Chondrocyte (in vitro differentiated cells): ENCODE measurements at regions not wholly inside any gene's neighbourhood (a gene's known extent, or its start where the extent isn't known, plus 50 kb on each side); places are given as distances from the start of the nearest gene placed in this dataset.

ENCODE experiments used
- DNase-seq: peaks from one replicate; pipeline ENCODE4 v3.0.0; 2021; ENCODE audit warnings: mixed read lengths, low spot score
- H3K27ac Mint-ChIP-seq: one replicate; pipeline ENCODE4 v1.8.0; 2021; ENCODE audit warnings: mild to moderate bottlenecking, moderate library complexity, mixed read lengths; ENCODE audit not compliant: unreplicated experiment
- H3K27me3 Mint-ChIP-seq: 2 replicates; pipeline ENCODE4 v1.8.0; 2021; ENCODE audit warnings: low read depth, mixed read lengths
- H3K36me3 Mint-ChIP-seq: 2 replicates; pipeline ENCODE4 v1.8.0; 2021; ENCODE audit warnings: low read depth, mixed read lengths
- H3K4me1 Mint-ChIP-seq: 2 replicates; pipeline ENCODE4 v1.8.0; 2021; ENCODE audit warnings: low read depth, mild to moderate bottlenecking, mixed read lengths
- H3K4me3 Mint-ChIP-seq: one replicate; pipeline ENCODE4 v1.8.0; 2021; ENCODE audit warnings: mild to moderate bottlenecking, moderate library complexity, mixed read lengths; ENCODE audit not compliant: unreplicated experiment
- H3K9me3 Mint-ChIP-seq: 2 replicates; pipeline ENCODE4 v1.8.0; 2021; ENCODE audit warnings: low read depth, mixed read lengths
- CTCF ChIP-seq: fragments of 200-600 bp; sonication (generic); IDR thresholded peaks from 2 replicates; pipeline ENCODE4 v1.5.0; 2021; ENCODE audit warnings: antibody characterized with exemption, mild to moderate bottlenecking, moderate library complexity

GRCh38 chr2:217282531-217282930 is 422.7 kb upstream of the TNP1 start:
- peaks cover 44% of the 10 kb centered on the region for H3K4me1 Mint-ChIP-seq
- no peak for DNase-seq
- no peaks in the 10 kb centered on the region for H3K9me3 Mint-ChIP-seq
- H3K36me3 Mint-ChIP-seq, result no peaks in the 10 kb centered on the region
- no peaks in the 10 kb centered on the region for H3K27me3 Mint-ChIP-seq
- no peak overlapping the region for H3K27ac Mint-ChIP-seq
- H3K4me3 Mint-ChIP-seq, result no peak overlapping the region
- no peak for TF ChIP-seq CTCF

DNA sequence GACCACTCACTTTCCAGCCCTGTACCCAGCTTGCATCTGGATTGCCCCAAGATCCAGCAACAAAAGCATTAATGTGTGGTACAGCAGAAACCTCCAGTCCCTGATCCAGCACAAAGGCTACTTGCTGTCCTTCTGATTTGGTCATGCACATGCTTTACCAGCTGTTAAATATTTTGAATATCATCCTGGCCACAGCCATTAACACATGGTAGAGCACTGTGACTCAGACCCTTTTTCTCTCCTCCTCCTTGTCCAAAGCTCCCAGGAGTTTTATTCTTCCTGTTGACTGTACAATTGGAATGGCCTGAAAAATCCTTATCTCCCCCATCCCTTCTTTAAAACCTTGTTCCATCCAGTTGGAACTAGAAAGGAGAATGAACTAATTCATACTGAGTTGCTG is 419.7 kb upstream of the TNP1 start:
- no peak for DNase-seq
- Mint-ChIP-seq H3K9me3 (no peaks in the 10 kb centered on the region), H3K27me3 (no peaks in the 10 kb centered on the region), H3K36me3 (no peaks in the 10 kb centered on the region), H3K4me1 (peaks cover 31% of the 10 kb centered on the region), H3K4me3 (no peak overlapping the region), H3K27ac (peak overlapping the region; percentile 89)
- TF ChIP-seq CTCF, result no peak

DNA sequence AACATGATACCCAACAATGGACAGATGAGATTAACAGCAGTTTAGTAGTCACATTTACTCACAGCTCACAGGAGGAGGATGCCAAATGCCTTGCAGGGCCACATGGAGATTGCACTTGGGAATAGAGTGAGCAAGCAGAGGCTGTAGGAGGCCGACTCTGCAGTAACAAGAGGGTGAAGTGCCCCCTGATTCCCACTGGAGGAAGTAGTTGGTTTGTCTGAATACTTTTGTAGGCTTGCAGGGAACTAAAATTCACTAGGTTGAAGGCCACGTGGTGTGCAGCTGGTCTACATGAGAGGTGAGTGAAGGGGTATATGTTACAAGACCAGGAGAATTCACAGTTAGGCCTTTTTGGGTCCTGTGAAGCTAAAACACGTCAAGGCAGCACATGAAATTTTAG is 419.3 kb upstream of the TNP1 start:
- Mint-ChIP-seq H3K9me3 (no peaks in the 10 kb centered on the region), H3K4me3 (no peak overlapping the region), H3K36me3 (no peaks in the 10 kb centered on the region), H3K27me3 (no peaks in the 10 kb centered on the region), H3K4me1 (peaks cover 31% of the 10 kb centered on the region), H3K27ac (peak overlapping the region; percentile 89)
- no peak for DNase-seq
- TF ChIP-seq CTCF, result no peak

DNA sequence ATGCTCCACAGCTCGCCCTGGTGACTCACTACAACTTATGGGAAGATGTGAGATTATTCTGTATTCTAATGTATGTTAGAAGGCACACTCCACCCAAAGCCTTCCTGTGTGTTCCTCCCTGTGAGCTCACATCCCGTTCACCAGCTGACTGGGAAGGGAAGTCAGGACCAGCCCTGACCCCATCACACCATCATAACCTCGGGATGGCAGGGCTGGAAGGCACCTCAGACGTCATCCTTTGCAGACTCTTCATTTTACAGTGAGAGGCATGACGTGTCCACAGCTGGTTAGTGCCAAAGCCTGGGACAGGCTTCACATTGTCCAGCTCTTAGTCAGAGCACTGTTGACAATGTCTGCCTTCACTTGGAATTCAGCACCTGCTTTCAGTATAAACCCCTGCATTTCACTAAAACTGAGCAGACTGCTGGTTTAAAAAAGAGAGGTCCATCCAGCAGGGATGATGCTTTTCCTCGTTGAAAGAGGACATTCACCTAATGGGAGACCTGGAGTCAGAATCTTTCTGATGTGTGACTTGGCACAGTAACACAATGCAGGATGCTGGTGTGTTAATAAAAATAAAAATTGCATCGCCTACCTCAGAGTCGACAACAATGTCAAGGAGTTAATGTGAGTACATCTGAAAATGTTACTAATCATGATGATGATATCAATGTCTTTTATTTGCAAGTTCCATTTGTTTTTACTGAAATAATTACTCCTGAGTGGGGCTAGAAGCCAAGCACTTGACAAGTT is 418.0 kb upstream of the TNP1 start:
- Mint-ChIP-seq H3K4me3 (no peak overlapping the region), H3K4me1 (peaks cover 31% of the 10 kb centered on the region), H3K27me3 (no peaks in the 10 kb centered on the region), H3K9me3 (no peaks in the 10 kb centered on the region), H3K36me3 (no peaks in the 10 kb centered on the region), H3K27ac (peak overlapping the region; percentile 89)
- TF ChIP-seq CTCF, result peak; percentile 31
- DNase-seq, result no peak

DNA sequence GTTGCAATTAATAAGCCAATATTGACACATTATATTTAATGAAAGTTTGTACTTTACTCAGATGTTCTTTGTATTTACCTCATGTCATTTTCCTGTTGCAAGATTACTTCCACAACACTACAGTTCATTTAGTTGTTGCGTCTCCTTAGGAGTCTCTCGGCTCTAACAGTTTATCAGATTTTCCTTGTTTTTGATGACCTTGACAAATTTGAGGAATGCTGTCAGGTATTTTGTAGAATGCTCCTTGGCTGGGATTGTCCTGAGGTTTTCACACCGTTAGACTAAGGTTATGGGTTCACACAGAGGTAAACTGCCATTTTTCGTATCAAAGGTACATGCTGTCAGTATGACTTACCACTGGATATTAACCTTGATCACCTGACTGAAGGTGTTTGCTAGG is 416.6 kb upstream of the TNP1 start:
- TF ChIP-seq CTCF, result no peak
- H3K36me3 Mint-ChIP-seq, result no peaks in the 10 kb centered on the region
- no peaks in the 10 kb centered on the region for H3K27me3 Mint-ChIP-seq
- no peak for DNase-seq
- H3K4me3 Mint-ChIP-seq, result no peak overlapping the region
- peaks cover 38% of the 10 kb centered on the region for H3K4me1 Mint-ChIP-seq
- H3K9me3 Mint-ChIP-seq, result no peaks in the 10 kb centered on the region
- no peak overlapping the region for H3K27ac Mint-ChIP-seq
